Smooth muscle cell (in vitro differentiated cells): ENCODE measurements at regions not wholly inside any gene's neighbourhood (a gene's known extent, or its start where the extent isn't known, plus 50 kb on each side); places are given as distances from the start of the nearest gene placed in this dataset.

Experiments used
- DNase-seq: peaks from one replicate; lab custom pipeline; 2025; ENCODE audit not compliant: unreplicated experiment; lab: John Stamatoyannopoulos, UW
- H2AFZ ChIP-seq: fragments of 200-600 bp; sonication (generic); 2 replicates; pipeline ENCODE4 v1.6.0; 2016; ENCODE audit warnings: antibody characterized with exemption, low read depth, mild to moderate bottlenecking
- H3F3A ChIP-seq: fragments of 200-600 bp; sonication (generic); 2 replicates; pipeline ENCODE4 v1.6.0; 2017; ENCODE audit warnings: antibody characterized with exemption, low read depth
- H3K27ac ChIP-seq: fragments of 200-600 bp; sonication (generic); 2 replicates; pipeline ENCODE4 v1.5.1; 2016; ENCODE audit warnings: low read depth, mild to moderate bottlenecking
- H3K27me3 ChIP-seq: fragments of 200-600 bp; sonication (generic); 2 replicates; pipeline ENCODE4 v1.6.1; 2016; ENCODE audit warnings: low read depth, mild to moderate bottlenecking
- H3K36me3 ChIP-seq: fragments of 200-600 bp; sonication (generic); 2 replicates; pipeline ENCODE4 v1.5.1; 2016; ENCODE audit warnings: low read depth
- H3K4me1 ChIP-seq: fragments of 200-600 bp; sonication (generic); 2 replicates; pipeline ENCODE4 v1.5.1; 2016; ENCODE audit warnings: low read depth
- H3K4me2 ChIP-seq: fragments of 200-600 bp; sonication (generic); 2 replicates; pipeline ENCODE4 v1.6.0; 2016; ENCODE audit warnings: mild to moderate bottlenecking
- H3K4me3 ChIP-seq: fragments of 200-600 bp; sonication (generic); 2 replicates; pipeline ENCODE4 v1.5.1; 2016; ENCODE audit warnings: mild to moderate bottlenecking
- H3K79me2 ChIP-seq: fragments of 200-600 bp; sonication (generic); 2 replicates; pipeline ENCODE4 v1.6.0; 2016; ENCODE audit warnings: low read depth, mild to moderate bottlenecking
- H3K9ac ChIP-seq: fragments of 200-600 bp; sonication (generic); 2 replicates; pipeline ENCODE4 v1.6.0; 2016; ENCODE audit warnings: low read depth
- H3K9me3 ChIP-seq: fragments of 200-600 bp; sonication (generic); replicated peaks from 2 replicates; pipeline ENCODE4 v1.5.1; 2016; ENCODE audit warnings: low read depth
- H4K20me1 ChIP-seq: fragments of 200-600 bp; sonication (generic); 2 replicates; pipeline ENCODE4 v1.6.0; 2016; ENCODE audit warnings: low read depth
- WGBS: methylation state at CpG from one replicate; pipeline ENCODE4 v1.1.7; 2016; ENCODE audit warnings: low lambda C conversion rate; 5-methylcytosine and 5-hydroxymethylcytosine counted together
- TF ChIP-seq, protein P1 (sequence below): fragments of 200-600 bp; sonication (generic); IDR thresholded peaks from 2 replicates; pipeline ENCODE4 v1.5.1; 2017; ENCODE audit warnings: borderline replicate concordance, mild to moderate bottlenecking, antibody characterized with exemption; ENCODE audit not compliant: insufficient read depth, poor library complexity, severe bottlenecking

GRCh38 chr9:129258823-129259301 is 80.8 kb upstream of the IER5L start:
- Histone ChIP-seq H3K79me2 (no peaks in the 10 kb centered on the region), H3K4me2 (peak overlapping the region; percentile 82), H3K4me3 (peak overlapping the region; percentile 24), H3K27me3 (no peaks in the 10 kb centered on the region), H3K9ac (no peak overlapping the region), H3K27ac (no peak overlapping the region), H2AFZ (no peak overlapping the region), H3K36me3 (no peaks in the 10 kb centered on the region), H4K20me1 (no peaks in the 10 kb centered on the region), H3K4me1 (peaks cover 5% of the 10 kb centered on the region), H3K9me3 (no peaks in the 10 kb centered on the region), H3F3A (no peaks in the 10 kb centered on the region)
- 53% methylated on average over 18 of the region's 18 CpGs for WGBS
- TF ChIP-seq, protein P1, sequence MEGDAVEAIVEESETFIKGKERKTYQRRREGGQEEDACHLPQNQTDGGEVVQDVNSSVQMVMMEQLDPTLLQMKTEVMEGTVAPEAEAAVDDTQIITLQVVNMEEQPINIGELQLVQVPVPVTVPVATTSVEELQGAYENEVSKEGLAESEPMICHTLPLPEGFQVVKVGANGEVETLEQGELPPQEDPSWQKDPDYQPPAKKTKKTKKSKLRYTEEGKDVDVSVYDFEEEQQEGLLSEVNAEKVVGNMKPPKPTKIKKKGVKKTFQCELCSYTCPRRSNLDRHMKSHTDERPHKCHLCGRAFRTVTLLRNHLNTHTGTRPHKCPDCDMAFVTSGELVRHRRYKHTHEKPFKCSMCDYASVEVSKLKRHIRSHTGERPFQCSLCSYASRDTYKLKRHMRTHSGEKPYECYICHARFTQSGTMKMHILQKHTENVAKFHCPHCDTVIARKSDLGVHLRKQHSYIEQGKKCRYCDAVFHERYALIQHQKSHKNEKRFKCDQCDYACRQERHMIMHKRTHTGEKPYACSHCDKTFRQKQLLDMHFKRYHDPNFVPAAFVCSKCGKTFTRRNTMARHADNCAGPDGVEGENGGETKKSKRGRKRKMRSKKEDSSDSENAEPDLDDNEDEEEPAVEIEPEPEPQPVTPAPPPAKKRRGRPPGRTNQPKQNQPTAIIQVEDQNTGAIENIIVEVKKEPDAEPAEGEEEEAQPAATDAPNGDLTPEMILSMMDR: no peak
- no peak for DNase-seq

DNA sequence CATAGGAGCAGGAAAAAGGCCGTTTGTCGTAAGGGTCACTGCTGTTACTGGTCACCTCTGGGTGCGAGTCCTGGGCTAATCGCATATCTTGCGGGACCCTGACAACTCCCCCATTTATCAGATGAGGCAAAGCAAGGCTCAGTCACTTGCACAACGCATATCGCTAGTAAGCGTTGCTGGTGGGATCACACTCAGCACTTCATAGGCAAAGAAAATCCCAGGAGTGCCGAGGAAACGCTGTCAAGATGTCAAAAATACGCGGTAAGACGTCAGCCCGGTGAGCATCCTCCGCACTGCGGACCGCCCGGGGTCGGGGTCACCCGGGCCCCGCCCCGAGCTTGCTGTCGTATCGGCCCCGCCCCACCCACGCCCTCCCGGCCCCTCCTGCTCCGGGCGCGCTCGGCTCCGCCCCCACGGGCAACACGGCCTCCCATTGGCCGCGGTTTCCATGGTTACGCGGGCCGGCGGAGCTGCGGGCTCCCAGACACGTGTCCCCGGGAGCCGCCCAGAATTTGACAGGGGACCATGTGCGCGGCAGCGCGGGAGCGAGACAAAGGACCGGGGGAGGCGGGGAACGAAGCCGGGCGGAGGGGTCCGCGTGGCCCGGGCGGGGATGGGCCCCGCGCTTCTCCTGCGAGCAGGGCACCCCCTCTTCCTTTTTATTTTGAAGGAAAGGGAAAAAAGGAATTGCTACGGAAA is 80.2 kb upstream of the IER5L start:
- Histone ChIP-seq H3K27ac (no peak overlapping the region), H3K4me1 (peaks cover 5% of the 10 kb centered on the region), H3K4me3 (peak overlapping the region; percentile 24), H3K4me2 (peak overlapping the region; percentile 82), H4K20me1 (no peaks in the 10 kb centered on the region), H3K27me3 (no peaks in the 10 kb centered on the region), H3F3A (no peaks in the 10 kb centered on the region), H3K79me2 (no peaks in the 10 kb centered on the region), H3K9ac (no peak overlapping the region), H3K9me3 (no peaks in the 10 kb centered on the region), H3K36me3 (no peaks in the 10 kb centered on the region), H2AFZ (no peak overlapping the region)
- 13% methylated on average over 39 of the region's 62 CpGs for WGBS
- peak; percentile 61 for DNase-seq
- TF ChIP-seq, protein P1: no peak

DNA sequence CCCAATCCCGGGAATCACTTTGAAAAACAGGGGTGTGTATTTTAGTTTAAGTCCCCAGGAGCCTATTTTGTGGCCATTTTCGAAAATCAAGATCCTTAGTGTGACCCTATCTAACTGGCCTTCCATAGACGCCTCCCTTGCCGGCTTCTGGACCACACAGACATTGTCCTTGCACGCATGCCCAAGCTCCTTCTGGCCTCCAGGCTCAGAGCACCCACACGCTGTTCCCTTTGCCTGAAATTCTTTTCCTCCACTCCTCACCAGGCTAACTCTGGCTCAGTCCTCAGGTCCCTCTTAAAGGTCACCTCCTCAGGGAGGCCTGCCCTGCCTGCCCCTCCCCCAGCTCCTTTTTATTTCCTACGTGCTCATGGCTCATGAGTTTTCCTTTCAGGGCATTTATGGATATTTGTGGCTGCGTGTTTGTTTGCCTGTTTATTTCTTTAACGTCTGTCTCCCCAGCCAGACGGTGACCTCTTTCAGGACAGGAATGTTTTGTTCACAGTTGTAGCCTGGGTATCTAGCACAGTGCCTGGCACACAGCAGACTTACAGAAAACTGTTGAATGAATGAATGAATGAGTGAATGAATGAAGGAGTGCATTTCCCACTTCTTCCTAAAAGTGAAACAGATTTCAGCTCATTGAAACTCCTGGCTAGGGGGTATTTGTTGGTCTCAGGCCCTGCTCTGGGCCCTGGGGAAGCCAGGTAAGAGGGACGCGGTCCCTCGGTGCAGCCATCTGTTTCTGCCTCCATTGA is 79.1 kb upstream of the IER5L start:
- H3K27ac ChIP-seq: no peak overlapping the region
- peaks cover 8% of the 10 kb centered on the region for H3K4me1 ChIP-seq
- no peaks in the 10 kb centered on the region for H3F3A ChIP-seq
- no peak overlapping the region for H3K4me2 ChIP-seq
- no peak for DNase-seq
- no peaks in the 10 kb centered on the region for H3K79me2 ChIP-seq
- H3K9me3 ChIP-seq: no peaks in the 10 kb centered on the region
- H2AFZ ChIP-seq: no peak overlapping the region
- 79% methylated on average over 13 of the region's 13 CpGs for WGBS
- H3K27me3 ChIP-seq: no peaks in the 10 kb centered on the region
- H4K20me1 ChIP-seq: no peaks in the 10 kb centered on the region
- H3K4me3 ChIP-seq: no peak overlapping the region
- H3K36me3 ChIP-seq: no peaks in the 10 kb centered on the region
- no peak overlapping the region for H3K9ac ChIP-seq
- TF ChIP-seq, protein P1: no peak
